ENCODE measurements at regions not wholly inside any gene's neighbourhood (a gene's known extent, or its start where the extent isn't known, plus 50 kb on each side); places are given as distances from the start of the nearest gene placed in this dataset.

DNA sequence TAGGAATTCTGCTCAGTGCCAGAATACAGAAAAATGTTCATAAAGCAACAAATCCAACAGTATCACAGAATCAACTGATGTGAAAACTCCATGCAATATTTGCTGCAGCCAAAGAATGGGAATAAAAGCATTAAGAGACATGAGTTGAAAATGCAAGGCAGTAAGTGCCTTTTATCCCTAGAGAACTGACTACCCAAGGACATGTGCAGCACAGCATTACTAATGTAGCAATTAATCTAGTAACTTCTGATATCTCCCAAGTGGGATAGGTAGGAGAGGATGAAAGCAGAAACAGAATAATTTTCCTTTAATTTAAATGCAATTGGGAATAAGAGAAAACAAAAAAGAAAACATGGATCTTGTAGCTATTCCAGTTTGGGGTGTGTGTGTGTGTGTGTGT lies 497.5 kb upstream of the CBLB start:
- H3K4me3 ChIP-seq (replicated peaks; ENCODE audit: low read depth, low read length) = no peak overlapping the region
- DNase-seq (ENCODE audit: extremely low read depth, low read depth) = no peak
- TF ChIP-seq, protein P1, sequence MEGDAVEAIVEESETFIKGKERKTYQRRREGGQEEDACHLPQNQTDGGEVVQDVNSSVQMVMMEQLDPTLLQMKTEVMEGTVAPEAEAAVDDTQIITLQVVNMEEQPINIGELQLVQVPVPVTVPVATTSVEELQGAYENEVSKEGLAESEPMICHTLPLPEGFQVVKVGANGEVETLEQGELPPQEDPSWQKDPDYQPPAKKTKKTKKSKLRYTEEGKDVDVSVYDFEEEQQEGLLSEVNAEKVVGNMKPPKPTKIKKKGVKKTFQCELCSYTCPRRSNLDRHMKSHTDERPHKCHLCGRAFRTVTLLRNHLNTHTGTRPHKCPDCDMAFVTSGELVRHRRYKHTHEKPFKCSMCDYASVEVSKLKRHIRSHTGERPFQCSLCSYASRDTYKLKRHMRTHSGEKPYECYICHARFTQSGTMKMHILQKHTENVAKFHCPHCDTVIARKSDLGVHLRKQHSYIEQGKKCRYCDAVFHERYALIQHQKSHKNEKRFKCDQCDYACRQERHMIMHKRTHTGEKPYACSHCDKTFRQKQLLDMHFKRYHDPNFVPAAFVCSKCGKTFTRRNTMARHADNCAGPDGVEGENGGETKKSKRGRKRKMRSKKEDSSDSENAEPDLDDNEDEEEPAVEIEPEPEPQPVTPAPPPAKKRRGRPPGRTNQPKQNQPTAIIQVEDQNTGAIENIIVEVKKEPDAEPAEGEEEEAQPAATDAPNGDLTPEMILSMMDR (IDR thresholded peaks at IDR 0.05; ENCODE audit: low read depth, low read length, missing control alignments) = no peak

DNA sequence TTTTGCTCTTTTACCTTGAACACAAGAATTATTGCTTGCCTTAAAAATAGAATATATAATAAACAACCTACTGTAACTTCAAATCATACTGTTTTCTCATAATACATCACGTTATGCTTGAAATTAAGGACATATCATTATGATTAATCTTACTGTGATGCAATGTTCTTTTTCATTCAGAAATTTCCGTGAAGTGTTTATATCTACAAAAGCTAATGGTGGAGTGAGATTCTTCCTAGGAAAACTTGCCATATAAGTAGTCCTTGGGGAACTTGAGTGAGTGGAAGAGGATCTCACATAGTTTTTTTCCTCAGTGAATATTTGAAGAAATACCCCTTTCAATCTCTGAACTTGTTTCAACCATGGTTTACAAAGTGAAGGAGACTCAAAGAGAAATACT lies 498.7 kb upstream of the CBLB start:
- TF ChIP-seq, protein P1 (IDR thresholded peaks at IDR 0.05; ENCODE audit: low read depth, low read length, missing control alignments) = no peak
- H3K4me3 ChIP-seq (replicated peaks; ENCODE audit: low read depth, low read length) = no peak overlapping the region

DNA sequence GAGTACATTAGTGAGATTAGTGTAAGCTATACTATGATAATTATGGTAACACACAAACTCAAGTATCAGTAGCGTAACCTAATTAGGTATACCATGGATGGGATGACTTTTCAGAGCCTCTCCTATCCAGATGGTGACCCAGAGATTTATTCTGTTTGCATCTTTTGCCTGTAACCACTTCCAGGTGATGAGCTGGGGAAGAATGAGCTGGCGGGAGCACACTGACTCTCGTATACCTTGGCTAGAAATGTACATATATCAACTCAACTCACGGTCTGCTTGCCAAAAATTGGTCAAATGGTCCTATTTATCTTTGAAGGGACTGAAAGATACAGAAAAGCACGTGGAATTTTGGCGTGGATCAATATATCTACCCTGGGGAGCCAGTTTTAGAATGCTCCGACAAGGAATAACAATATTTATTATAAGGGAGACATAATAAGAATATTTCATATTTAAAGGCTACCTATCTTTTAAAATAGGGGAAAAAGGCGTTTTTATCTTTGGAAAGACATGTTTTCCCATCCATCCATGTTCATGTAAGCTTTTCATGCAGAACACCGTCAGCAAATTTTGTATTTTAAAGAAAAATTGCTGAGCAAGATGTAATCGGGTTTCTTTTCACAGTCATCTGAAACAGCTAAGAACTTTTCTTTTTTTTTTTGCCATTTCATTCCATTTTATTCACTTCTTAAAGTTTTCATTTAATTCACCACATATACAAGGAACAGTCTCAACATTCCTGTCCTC lies 502.6 kb upstream of the CBLB start:
- no peak overlapping the region for H3K4me3 ChIP-seq (replicated peaks; ENCODE audit: low read depth, low read length)
- no peak for DNase-seq (ENCODE audit: extremely low read depth, low read depth)
- TF ChIP-seq, protein P1 (IDR thresholded peaks at IDR 0.05; ENCODE audit: low read depth, low read length, missing control alignments) = no peak

More for the DNA sequence above, 498.7 kb upstream of the CBLB start:
- no peak for DNase-seq (ENCODE audit: extremely low read depth, low read depth)

DNA sequence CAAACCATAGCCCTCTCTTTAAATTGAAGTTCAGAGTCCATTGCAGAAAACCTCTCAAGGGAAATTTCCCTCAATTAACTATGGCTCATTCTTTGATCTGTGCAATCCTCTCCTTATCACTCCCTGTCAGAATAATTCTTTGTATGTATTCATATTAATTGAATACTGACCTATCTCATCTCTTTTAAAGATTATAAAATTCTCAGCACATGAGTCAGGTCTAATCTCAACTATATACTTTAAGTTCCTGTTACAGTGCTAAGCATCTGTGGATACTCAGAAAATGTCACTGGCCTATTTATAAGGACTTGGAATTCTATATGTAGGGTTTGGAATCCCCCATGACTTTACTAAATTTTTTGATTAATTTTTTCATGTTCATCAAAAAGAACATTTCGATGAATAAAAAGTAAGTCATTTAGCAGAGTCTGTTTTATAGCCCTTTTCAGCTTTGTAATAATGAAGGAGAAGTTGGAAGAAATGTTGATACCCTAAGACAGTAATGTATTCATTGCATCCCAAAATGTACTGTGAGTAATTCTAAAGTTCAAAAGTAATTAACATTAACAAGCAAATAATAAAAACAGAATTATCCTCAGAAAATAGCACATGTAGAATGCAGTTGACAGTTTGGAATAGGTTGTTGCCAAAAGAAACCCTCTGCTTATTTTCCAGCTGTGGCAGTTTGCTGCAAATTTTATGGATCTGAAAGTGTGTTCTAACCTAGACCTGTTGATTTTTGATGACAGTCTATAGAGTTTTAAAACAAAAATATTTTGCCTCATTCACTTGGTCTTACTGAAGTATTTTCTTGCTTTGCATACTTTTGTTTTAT lies 503.4 kb upstream of the CBLB start:
- no peak for DNase-seq (ENCODE audit: extremely low read depth, low read depth)
- H3K4me3 ChIP-seq (replicated peaks; ENCODE audit: low read depth, low read length) = no peak overlapping the region
- TF ChIP-seq, protein P1 (IDR thresholded peaks at IDR 0.05; ENCODE audit: low read depth, low read length, missing control alignments) = no peak

DNA sequence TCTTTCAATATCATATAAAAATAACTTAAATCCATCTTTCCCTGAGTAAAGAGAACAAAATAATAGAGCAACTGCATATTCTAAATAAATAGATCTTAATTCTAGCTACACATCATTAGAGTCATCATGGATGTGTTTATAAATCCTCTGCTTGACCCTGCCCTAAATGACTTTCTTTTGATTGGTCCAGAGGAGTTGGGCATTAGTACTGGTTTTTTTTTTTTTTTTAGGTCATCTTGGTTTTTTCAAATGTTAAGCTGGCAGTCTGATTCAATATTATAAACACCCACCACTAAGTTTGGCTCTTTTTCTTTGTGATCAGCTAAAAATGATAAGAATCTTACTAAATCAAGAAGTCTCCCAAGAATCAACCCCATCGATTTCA lies 504.0 kb upstream of the CBLB start:
- DNase-seq (ENCODE audit: extremely low read depth, low read depth) = no peak
- TF ChIP-seq, protein P1 (IDR thresholded peaks at IDR 0.05; ENCODE audit: low read depth, low read length, missing control alignments) = no peak
- no peak overlapping the region for H3K4me3 ChIP-seq (replicated peaks; ENCODE audit: low read depth, low read length)

DNA sequence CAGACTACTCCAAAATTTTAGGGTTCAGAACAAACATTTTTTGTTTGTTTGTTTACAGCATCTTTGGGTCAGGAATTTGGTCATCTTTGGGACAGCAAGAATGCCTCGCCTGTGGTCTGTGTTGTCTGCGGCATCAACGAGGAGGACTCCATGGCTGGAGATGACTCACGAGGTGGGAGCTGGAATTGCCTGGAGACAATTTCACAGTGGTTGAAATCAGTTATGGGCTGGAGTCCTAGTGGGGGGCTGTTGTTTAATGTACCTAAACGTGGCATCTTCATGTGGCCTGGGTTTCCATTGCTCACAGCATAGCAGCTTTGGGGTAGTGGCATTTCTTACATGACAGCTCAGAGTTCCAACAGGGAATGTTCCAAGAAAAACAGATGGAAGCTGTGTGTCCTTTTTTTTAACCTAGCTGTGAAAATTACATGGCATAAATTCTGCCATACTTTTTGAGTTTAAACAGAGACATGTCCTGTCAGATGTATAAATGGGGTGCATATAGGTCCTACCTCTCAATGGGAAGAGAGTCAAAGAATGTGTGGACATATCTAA lies 507.3 kb upstream of the CBLB start:
- TF ChIP-seq, protein P1 (IDR thresholded peaks at IDR 0.05; ENCODE audit: low read depth, low read length, missing control alignments) = no peak
- no peak overlapping the region for H3K4me3 ChIP-seq (replicated peaks; ENCODE audit: low read depth, low read length)
- DNase-seq (ENCODE audit: extremely low read depth, low read depth) = no peak

Measured in HFF-Myc (cell line).